GM21528 (cell line): ENCODE measurements at regions not wholly inside any gene's neighbourhood (a gene's known extent, or its start where the extent isn't known, plus 50 kb on each side); places are given as distances from the start of the nearest gene placed in this dataset.
"Not testable (repeated sequence)": the region's sequence is repeated elsewhere in the genome, so short reads cannot be mapped to it uniquely, and the experiment has no call there.

Source experiments
- ATAC-seq: cut with Tn5 transposase; IDR thresholded peaks from one replicate; pipeline ENCODE4 v1.9.1; 2021; ENCODE audit warnings: mild to moderate bottlenecking, moderate library complexity; ENCODE audit not compliant: unreplicated experiment, low FRiP score

- ATAC-seq = no peak
These were observed 639.5 kb downstream of the NR2F2 start for GRCh38 chr15:96969732-96970710.

- no peak for ATAC-seq
These were observed 641.7 kb downstream of the NR2F2 start for GRCh38 chr15:96972201-96972600.

GRCh38 chr15:96974761-96975160 lies 644.3 kb downstream of the NR2F2 start:
- ATAC-seq = no peak

GRCh38 chr15:96977886-96978285 lies 647.4 kb downstream of the NR2F2 start:
- ATAC-seq = no peak

- no peak for ATAC-seq
These were observed 648.5 kb downstream of the NR2F2 start for GRCh38 chr15:96978937-96979473.

- ATAC-seq = not testable (repeated sequence)
These were observed 653.7 kb downstream of the NR2F2 start for GRCh38 chr15:96984121-96984671.

GRCh38 chr15:96992817-96993216 lies 662.3 kb downstream of the NR2F2 start:
- no peak for ATAC-seq

GRCh38 chr15:96997538-96997937 lies 667.0 kb downstream of the NR2F2 start:
- no peak for ATAC-seq

GRCh38 chr15:97009031-97009431 lies 678.5 kb downstream of the NR2F2 start:
- ATAC-seq = no peak

GRCh38 chr15:97012986-97013385 lies 682.5 kb downstream of the NR2F2 start:
- ATAC-seq = no peak

- ATAC-seq = no peak
These were observed 683.0 kb downstream of the NR2F2 start for GRCh38 chr15:97013491-97013890.

GRCh38 chr15:97014001-97014400 lies 683.5 kb downstream of the NR2F2 start:
- ATAC-seq = no peak

GRCh38 chr15:97023488-97023844 lies 693.0 kb downstream of the NR2F2 start:
- ATAC-seq = no peak

- ATAC-seq = no peak
These were observed 696.3 kb downstream of the NR2F2 start for GRCh38 chr15:97026781-97027180.

- no peak for ATAC-seq
These were observed 697.3 kb downstream of the NR2F2 start for GRCh38 chr15:97027772-97028171.

GRCh38 chr15:97030251-97030650 lies 699.8 kb downstream of the NR2F2 start:
- ATAC-seq = no peak

GRCh38 chr15:97036301-97036700 lies 705.8 kb downstream of the NR2F2 start:
- no peak for ATAC-seq

GRCh38 chr15:97037080-97037479 lies 706.6 kb downstream of the NR2F2 start:
- ATAC-seq = no peak

GRCh38 chr15:97045666-97046421 lies 715.3 kb downstream of the NR2F2 start:
- no peak for ATAC-seq

- no peak for ATAC-seq
These were observed 722.0 kb downstream of the NR2F2 start for GRCh38 chr15:97052513-97052912.

GRCh38 chr15:97053635-97054034 lies 723.1 kb downstream of the NR2F2 start:
- ATAC-seq = no peak
